ENCODE measurements at regions not wholly inside any gene's neighbourhood (a gene's known extent, or its start where the extent isn't known, plus 50 kb on each side); places are given as distances from the start of the nearest gene placed in this dataset.

DNA sequence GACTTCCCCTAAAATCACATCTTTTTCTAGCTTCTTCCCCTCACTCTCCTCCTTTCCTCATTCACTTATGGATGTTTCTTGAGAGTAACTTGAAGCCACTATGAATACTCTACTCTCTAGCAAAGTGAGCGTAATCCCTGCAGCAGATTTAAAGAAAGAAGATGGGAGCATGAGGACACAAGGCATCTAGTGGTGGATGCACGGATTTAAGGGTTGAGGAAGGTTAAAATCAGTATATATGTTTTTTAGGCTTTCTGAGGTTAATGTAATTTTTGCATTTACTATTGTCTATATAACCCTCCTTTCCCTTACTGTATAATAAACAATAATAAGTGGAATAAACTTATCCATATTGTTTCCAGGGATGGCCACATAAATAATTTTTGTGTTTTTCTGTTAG, 495.2 kb upstream of the TPK1 start:
- TF ChIP-seq, protein P1, sequence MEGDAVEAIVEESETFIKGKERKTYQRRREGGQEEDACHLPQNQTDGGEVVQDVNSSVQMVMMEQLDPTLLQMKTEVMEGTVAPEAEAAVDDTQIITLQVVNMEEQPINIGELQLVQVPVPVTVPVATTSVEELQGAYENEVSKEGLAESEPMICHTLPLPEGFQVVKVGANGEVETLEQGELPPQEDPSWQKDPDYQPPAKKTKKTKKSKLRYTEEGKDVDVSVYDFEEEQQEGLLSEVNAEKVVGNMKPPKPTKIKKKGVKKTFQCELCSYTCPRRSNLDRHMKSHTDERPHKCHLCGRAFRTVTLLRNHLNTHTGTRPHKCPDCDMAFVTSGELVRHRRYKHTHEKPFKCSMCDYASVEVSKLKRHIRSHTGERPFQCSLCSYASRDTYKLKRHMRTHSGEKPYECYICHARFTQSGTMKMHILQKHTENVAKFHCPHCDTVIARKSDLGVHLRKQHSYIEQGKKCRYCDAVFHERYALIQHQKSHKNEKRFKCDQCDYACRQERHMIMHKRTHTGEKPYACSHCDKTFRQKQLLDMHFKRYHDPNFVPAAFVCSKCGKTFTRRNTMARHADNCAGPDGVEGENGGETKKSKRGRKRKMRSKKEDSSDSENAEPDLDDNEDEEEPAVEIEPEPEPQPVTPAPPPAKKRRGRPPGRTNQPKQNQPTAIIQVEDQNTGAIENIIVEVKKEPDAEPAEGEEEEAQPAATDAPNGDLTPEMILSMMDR (conservative IDR thresholded peaks at IDR 0.05 in 1 of 2, IDR thresholded peaks at IDR 0.05 in 1 of 2; ENCODE audit: extremely low read depth in 1 of 2, insufficient read depth in 1 of 2, low read depth in 1 of 2, low read length in 2 of 2): no peak
- TF ChIP-seq EZH2 (IDR thresholded peaks at IDR 0.05; ENCODE audit: borderline replicate concordance, low read length): no peak
